HFFc6 (cell line): ENCODE measurements at regions not wholly inside any gene's neighbourhood (a gene's known extent, or its start where the extent isn't known, plus 50 kb on each side); places are given as distances from the start of the nearest gene placed in this dataset.
"Not testable (repeated sequence)": the region's sequence is repeated elsewhere in the genome, so short reads cannot be mapped to it uniquely, and the experiment has no call there.

Source experiments
- DNase-seq: peaks from one replicate; pipeline ENCODE4 v3.0.0-alpha.2; 2018
- H3K27ac Mint-ChIP-seq: 2 replicates; pipeline ENCODE4 v1.8.0; 2020; ENCODE audit warnings: mild to moderate bottlenecking, mixed read lengths
- H3K27me3 Mint-ChIP-seq: 2 replicates; pipeline ENCODE4 v1.8.0; 2021; ENCODE audit warnings: mild to moderate bottlenecking, moderate library complexity, mixed read lengths; ENCODE audit not compliant: insufficient read depth
- H3K36me3 Mint-ChIP-seq: 2 replicates; pipeline ENCODE4 v1.8.0; 2021; ENCODE audit warnings: low read depth, mixed read lengths
- H3K4me1 Mint-ChIP-seq: 2 replicates; pipeline ENCODE4 v1.8.0; 2020; ENCODE audit warnings: low read depth, mixed read lengths
- H3K4me3 Mint-ChIP-seq: 2 replicates; pipeline ENCODE4 v1.8.0; 2020; ENCODE audit warnings: mild to moderate bottlenecking, moderate library complexity, mixed read lengths
- H3K9me3 Mint-ChIP-seq: 2 replicates; pipeline ENCODE4 v1.8.0; 2020; ENCODE audit warnings: mild to moderate bottlenecking, mixed read lengths
- TF ChIP-seq, protein P1 (sequence below): fragments of 200-600 bp; sonication (generic); IDR thresholded peaks from 2 replicates; pipeline ENCODE4 v1.5.0; 2021; ENCODE audit warnings: antibody characterized with exemption, mild to moderate bottlenecking

DNA sequence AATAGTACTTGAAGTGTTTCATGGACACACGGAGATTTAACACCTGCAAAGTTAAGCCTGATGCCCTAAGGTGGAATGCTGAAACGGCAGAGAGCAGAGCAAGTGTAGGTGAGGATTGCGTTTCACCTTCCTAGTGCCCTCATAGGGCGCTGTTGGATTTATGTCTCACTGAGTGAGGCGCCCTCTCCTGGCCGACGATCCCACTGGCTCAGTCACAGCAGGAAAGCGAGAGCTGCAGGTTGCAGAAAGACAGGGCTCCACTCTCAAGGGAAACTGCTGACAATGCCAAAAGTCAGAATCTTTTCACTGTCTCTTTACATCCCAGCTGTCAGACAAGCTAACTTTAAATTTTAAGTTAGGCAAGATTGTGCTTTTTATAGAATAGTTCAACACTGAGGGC is 127.6 kb downstream of the POTEC start:
- peaks cover 16% of the 10 kb centered on the region for H3K9me3 Mint-ChIP-seq
- TF ChIP-seq, protein P1, sequence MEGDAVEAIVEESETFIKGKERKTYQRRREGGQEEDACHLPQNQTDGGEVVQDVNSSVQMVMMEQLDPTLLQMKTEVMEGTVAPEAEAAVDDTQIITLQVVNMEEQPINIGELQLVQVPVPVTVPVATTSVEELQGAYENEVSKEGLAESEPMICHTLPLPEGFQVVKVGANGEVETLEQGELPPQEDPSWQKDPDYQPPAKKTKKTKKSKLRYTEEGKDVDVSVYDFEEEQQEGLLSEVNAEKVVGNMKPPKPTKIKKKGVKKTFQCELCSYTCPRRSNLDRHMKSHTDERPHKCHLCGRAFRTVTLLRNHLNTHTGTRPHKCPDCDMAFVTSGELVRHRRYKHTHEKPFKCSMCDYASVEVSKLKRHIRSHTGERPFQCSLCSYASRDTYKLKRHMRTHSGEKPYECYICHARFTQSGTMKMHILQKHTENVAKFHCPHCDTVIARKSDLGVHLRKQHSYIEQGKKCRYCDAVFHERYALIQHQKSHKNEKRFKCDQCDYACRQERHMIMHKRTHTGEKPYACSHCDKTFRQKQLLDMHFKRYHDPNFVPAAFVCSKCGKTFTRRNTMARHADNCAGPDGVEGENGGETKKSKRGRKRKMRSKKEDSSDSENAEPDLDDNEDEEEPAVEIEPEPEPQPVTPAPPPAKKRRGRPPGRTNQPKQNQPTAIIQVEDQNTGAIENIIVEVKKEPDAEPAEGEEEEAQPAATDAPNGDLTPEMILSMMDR = peak; percentile 36; the same call in 1 of the 2 replicates
- not testable (repeated sequence) for H3K4me3 Mint-ChIP-seq, H3K36me3 Mint-ChIP-seq, DNase-seq, H3K27ac Mint-ChIP-seq, H3K27me3 Mint-ChIP-seq, H3K4me1 Mint-ChIP-seq

GRCh38 chr18:14415399-14415798 is 128.0 kb downstream of the POTEC start:
- H3K36me3 Mint-ChIP-seq, H3K27me3 Mint-ChIP-seq, H3K4me3 Mint-ChIP-seq, H3K4me1 Mint-ChIP-seq, DNase-seq, H3K27ac Mint-ChIP-seq: not testable (repeated sequence)
- peaks cover 16% of the 10 kb centered on the region for H3K9me3 Mint-ChIP-seq

DNA sequence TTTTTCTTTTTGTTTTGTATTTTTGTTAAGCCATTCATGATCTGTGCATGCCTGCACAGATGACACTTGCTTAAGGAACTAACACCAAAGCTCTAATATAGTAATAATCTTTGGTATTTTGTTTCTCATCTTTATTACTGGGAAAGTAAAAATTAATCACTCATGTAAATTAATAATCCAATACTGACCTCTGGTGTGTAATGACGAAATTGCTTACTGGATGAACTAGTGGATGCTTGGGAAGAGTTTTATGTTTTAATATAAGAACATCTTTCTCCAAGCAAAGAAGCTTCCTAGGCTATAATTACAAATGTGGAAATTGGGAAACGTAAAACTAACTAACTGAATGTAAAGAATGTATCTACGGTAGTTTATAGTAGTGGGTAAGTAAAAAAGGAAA is 147.9 kb downstream of the POTEC start:
- TF ChIP-seq, protein P1 = peak; percentile 33; the same call in 1 of the 2 replicates
- not testable (repeated sequence) for H3K27me3 Mint-ChIP-seq, H3K9me3 Mint-ChIP-seq, DNase-seq, H3K27ac Mint-ChIP-seq, H3K4me3 Mint-ChIP-seq, H3K4me1 Mint-ChIP-seq, H3K36me3 Mint-ChIP-seq

DNA sequence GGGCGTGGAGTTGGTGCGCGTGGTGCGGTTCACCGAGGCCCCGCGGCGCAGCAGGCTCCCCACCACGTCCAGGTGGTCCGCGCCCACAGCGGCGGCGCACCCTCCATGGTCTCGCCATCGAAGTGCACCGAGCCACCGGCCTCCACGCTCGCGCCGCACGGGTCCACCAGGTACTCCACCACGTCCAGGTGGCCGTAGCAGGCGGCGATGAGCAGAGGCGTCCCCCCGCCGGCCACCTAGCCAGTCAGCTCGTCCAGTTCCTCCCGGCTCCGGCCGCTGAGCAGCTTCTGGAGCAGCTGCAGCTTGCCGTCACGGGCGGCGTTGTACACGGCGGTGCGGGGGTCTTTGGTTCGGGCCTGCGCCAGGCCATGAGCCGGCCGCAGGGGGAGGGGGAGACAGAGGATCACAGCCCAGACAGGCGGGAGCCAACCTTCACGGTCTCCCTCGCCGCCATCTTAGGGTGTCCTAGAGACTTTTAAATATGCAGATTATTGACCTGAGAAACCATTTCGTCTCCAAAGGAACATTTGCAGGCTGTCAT is 149.8 kb downstream of the POTEC start:
- H3K4me1 Mint-ChIP-seq, H3K27ac Mint-ChIP-seq, DNase-seq, H3K36me3 Mint-ChIP-seq, H3K9me3 Mint-ChIP-seq, H3K4me3 Mint-ChIP-seq, H3K27me3 Mint-ChIP-seq: not testable (repeated sequence)

DNA sequence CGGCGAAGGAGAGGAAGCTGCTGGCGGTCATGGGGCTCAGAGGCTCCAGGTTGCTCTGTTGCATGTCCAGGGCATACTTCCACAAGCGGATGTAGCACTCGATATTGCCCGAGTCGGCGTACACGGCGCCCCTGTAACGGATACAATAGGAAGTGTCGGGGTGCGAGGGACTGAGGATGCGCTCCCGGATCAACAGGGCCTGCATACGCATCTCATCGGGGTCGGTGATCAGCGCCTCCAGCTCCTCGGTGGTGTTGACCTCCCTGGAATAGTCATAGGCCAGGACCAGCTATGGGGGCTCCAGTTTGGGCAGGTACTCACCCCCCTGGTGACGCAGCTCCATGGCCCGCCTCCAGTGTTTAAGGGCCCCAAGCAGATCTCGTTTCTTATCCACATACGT is 150.8 kb downstream of the POTEC start:
- not testable (repeated sequence) for H3K4me1 Mint-ChIP-seq, H3K27me3 Mint-ChIP-seq, H3K36me3 Mint-ChIP-seq, H3K9me3 Mint-ChIP-seq, H3K4me3 Mint-ChIP-seq, DNase-seq, H3K27ac Mint-ChIP-seq

- H3K4me3 Mint-ChIP-seq, H3K9me3 Mint-ChIP-seq, DNase-seq, H3K27me3 Mint-ChIP-seq, H3K36me3 Mint-ChIP-seq, H3K27ac Mint-ChIP-seq, H3K4me1 Mint-ChIP-seq: not testable (repeated sequence)
Observed at GRCh38 chr18:14384961-14385360, 158.4 kb downstream of the POTEC start.

- not testable (repeated sequence) for H3K27ac Mint-ChIP-seq, H3K4me1 Mint-ChIP-seq, H3K36me3 Mint-ChIP-seq, H3K27me3 Mint-ChIP-seq, H3K4me3 Mint-ChIP-seq, H3K9me3 Mint-ChIP-seq, DNase-seq
Observed at GRCh38 chr18:14382666-14383065, 160.7 kb downstream of the POTEC start.

GRCh38 chr18:14379489-14379888 is 163.9 kb downstream of the POTEC start:
- H3K27me3 Mint-ChIP-seq, DNase-seq, H3K27ac Mint-ChIP-seq, H3K4me3 Mint-ChIP-seq, H3K36me3 Mint-ChIP-seq, H3K4me1 Mint-ChIP-seq: not testable (repeated sequence)
- peaks cover 18% of the 10 kb centered on the region for H3K9me3 Mint-ChIP-seq

DNA sequence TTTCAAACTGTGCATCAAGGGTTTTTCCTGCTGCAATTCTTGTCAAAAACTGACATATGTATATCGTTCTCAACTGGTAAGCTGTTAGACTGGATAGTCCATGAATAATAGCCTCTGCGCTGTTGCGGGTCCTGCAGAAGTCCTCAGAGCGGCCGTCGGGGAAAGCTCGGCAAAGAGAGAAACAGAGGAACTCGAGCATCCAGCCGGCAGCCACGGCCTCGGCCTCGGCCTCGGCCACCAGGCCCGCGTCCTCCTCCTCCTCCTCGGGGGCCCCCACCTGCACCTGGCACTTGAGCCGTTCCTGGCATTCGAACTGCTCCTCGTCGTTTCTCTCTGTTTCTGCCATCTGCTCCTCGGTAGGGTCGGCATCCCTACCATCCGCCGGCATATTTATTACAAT is 165.0 kb downstream of the POTEC start:
- not testable (repeated sequence) for H3K27ac Mint-ChIP-seq, H3K4me3 Mint-ChIP-seq, DNase-seq, H3K36me3 Mint-ChIP-seq, H3K27me3 Mint-ChIP-seq, H3K4me1 Mint-ChIP-seq
- peaks cover 18% of the 10 kb centered on the region for H3K9me3 Mint-ChIP-seq

GRCh38 chr18:14361346-14361745 is 182.1 kb downstream of the POTEC start:
- H3K36me3 Mint-ChIP-seq, DNase-seq, H3K27ac Mint-ChIP-seq, H3K4me1 Mint-ChIP-seq, H3K27me3 Mint-ChIP-seq, H3K4me3 Mint-ChIP-seq: not testable (repeated sequence)
- peaks cover 20% of the 10 kb centered on the region for H3K9me3 Mint-ChIP-seq

- not testable (repeated sequence) for H3K27me3 Mint-ChIP-seq, H3K4me3 Mint-ChIP-seq, DNase-seq, H3K36me3 Mint-ChIP-seq, H3K4me1 Mint-ChIP-seq, H3K27ac Mint-ChIP-seq
- H3K9me3 Mint-ChIP-seq = peaks cover 34% of the 10 kb centered on the region
Observed at GRCh38 chr18:14357553-14358297, 185.7 kb downstream of the POTEC start.

- not testable (repeated sequence) for H3K4me3 Mint-ChIP-seq, H3K36me3 Mint-ChIP-seq, DNase-seq, H3K4me1 Mint-ChIP-seq, H3K27me3 Mint-ChIP-seq, H3K27ac Mint-ChIP-seq
- H3K9me3 Mint-ChIP-seq = peaks cover 35% of the 10 kb centered on the region
Observed at GRCh38 chr18:14342170-14342569, 201.2 kb downstream of the POTEC start.
